RWPE1 (cell line): ENCODE measurements at regions not wholly inside any gene's neighbourhood (a gene's known extent, or its start where the extent isn't known, plus 50 kb on each side); places are given as distances from the start of the nearest gene placed in this dataset.
A peak's percentile ranks its signal among the peaks of the same experiment; 100 is the strongest.
"Not testable (repeated sequence)": the region's sequence is repeated elsewhere in the genome, so short reads cannot be mapped to it uniquely, and the experiment has no call there.

ENCODE experiments used
- CTCF ChIA-PET: fragments of 350-600 bp; sonication (Branson Sonifier 250); formaldehyde crosslinking; extraction: SDS; loops from one replicate; lab custom pipeline; 2021; lab: Yijun Ruan, JAX
- POLR2A ChIA-PET: fragments of 400-600 bp; formaldehyde crosslinking; extraction: SDS; loops from one replicate; lab custom pipeline; 2020; ENCODE audit warnings: antibody characterized with exemption; ENCODE audit not compliant: low non-redundant PET; lab: Yijun Ruan, JAX
- DNase-seq: peaks from one replicate; pipeline ENCODE4 v3.0.0; 2012; ENCODE audit warnings: low spot score
- H3K27ac ChIP-seq: fragments of 450-650 bp; 2 replicates; pipeline ENCODE4 v1.5.1; 2017
- TF ChIP-seq, protein P1 (sequence below): fragments of 450-650 bp; conservative IDR thresholded peaks from 2 replicates; pipeline ENCODE4 v1.5.1; 2017; ENCODE audit warnings: low read depth, mild to moderate bottlenecking

DNA sequence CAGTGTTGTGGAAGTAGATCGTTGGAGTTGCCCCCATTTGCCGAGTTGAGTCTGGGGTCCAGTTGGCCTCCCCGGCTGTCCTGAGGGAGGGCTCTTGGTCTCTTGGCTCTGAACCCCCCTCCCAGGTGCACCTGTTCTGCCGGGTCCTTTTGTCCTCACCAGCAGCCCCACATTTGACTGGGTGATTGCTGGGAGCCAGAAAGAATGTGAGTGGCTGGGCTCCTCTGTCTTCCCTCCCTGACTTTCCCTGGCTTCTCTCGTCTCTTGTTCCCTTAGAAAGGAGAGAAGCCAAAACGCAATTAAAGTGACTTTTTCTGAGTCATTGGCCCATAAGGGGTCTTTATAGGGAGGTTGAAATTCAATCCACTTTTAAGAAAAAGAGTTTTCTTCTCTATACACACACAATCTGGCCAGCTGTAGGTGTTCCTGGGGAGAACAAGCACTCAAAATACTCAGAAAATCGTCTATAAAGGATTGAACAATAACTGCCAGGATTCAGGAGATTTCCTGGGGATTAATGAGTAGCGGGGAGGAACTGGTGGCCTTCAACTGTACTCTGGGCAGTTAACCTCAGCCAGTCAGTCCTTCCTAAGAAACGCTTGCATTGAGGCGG is 131.0 kb downstream of the TMEM182 start:
- ChIA-PET CTCF (no interaction called here), POLR2A (no interaction called here)
- TF ChIP-seq, protein P1, sequence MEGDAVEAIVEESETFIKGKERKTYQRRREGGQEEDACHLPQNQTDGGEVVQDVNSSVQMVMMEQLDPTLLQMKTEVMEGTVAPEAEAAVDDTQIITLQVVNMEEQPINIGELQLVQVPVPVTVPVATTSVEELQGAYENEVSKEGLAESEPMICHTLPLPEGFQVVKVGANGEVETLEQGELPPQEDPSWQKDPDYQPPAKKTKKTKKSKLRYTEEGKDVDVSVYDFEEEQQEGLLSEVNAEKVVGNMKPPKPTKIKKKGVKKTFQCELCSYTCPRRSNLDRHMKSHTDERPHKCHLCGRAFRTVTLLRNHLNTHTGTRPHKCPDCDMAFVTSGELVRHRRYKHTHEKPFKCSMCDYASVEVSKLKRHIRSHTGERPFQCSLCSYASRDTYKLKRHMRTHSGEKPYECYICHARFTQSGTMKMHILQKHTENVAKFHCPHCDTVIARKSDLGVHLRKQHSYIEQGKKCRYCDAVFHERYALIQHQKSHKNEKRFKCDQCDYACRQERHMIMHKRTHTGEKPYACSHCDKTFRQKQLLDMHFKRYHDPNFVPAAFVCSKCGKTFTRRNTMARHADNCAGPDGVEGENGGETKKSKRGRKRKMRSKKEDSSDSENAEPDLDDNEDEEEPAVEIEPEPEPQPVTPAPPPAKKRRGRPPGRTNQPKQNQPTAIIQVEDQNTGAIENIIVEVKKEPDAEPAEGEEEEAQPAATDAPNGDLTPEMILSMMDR = no peak
- DNase-seq = no peak
- H3K27ac ChIP-seq = no peak overlapping the region

DNA sequence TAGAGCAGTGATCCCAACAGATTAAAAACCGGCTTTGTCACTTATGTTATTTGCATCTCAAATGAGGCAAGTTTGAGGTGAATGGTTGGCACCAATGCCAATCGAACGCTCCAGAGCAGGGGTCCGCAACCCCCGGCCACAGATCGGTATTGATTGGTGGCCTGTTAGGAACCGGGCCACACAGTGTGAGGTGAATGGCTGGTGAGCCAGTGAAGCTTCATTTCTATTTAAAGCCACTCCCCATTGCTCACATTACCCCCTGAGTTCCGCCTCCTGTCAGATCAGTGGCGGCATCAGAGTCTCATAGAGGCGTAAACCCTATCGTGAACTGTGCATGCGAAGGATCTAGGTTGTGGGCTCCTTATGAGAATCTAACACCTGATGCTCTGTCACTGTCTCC is 132.0 kb downstream of the TMEM182 start:
- H3K27ac ChIP-seq = no peak overlapping the region
- DNase-seq = no peak
- POLR2A ChIA-PET = no interaction called here

DNA sequence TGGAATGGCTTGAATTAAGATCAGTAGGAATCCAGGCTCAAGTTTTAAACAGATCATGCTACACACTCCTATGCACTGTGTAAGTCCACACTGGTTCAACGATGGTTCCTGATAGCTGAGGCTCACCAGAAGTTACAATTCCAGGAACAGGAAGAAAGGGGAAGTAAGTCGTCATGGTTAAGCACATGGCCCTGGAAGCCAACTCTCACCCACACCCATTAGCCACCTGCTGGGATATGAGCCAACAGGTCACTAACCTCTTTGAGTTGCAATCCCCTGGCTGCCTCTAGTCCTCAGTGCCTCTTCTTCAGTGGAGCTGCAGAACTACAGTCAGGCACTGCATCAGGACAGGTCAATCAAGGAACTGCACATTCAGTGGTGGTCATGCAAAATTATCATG is 133.5 kb downstream of the TMEM182 start:
- TF ChIP-seq, protein P1 = no peak
- CTCF ChIA-PET = interaction anchor here (0.5 kb wide), 1 partner anchor 1450 kb away, joined by 4 read pairs; no protein-coding TSS in a partner anchor

More for the DNA sequence above, 132.0 kb downstream of the TMEM182 start:
- CTCF ChIA-PET = no interaction called here
- TF ChIP-seq, protein P1 = no peak

DNA sequence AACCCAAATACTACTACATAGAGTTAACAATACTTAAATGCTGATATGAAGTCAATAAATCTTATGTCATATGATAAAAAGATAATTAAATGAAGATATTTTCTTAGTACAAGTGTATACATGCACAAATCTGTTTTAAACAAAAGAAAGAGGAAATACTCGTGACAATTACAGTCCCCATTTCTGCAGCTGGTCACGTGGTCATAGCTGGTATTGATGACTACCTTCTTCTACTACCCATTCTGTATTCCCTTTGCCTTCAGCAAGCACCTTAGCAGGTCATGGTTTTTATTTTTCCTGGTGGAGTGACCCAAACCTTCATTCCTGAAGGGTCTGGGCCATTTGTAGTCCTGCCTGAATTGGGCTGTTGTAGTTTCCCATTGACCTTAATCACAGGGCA is 147.4 kb downstream of the TMEM182 start:
- CTCF ChIA-PET, DNase-seq, POLR2A ChIA-PET, H3K27ac ChIP-seq: not testable (repeated sequence)

More for the DNA sequence above, 133.5 kb downstream of the TMEM182 start:
- DNase-seq = no peak
- POLR2A ChIA-PET = no interaction called here
- no peak overlapping the region for H3K27ac ChIP-seq

DNA sequence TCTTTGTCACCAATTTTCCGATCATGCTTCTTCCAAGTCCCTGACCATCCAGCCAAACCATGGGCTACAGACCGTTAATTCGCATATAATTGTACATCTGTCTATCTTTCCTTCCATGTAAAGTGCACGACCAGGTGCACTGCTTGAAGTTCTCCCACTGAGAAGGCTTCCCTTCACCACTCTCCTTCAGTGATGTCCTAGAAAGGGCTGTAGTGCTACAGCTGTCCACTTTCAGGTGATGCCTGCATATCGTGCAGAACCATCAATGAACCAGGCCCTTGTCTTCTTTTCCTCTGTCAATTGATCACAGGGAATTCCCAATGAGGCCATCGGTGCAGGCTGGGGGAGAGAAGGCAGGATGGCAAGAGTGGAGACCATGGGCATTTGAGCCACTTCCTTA is 148.9 kb downstream of the TMEM182 start:
- CTCF ChIA-PET = no interaction called here

DNA sequence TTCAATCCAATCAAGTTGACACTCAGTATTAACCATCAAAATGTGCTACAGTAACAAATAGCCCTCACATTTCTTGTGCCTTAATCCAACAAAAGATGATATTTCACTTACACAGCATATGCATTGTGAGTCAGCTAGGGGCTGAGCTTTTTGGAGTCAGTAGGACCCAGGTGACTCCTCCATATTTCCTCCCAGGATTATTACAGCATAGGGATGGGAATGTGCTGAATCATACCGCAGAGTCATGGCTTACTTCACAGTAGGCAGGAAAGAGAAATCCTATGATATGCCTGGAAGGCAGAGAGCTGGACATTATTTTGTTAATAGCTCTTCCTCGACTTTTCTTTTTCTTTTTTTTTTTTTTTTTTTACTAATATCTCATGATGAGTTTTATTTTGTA is 153.3 kb downstream of the TMEM182 start:
- peak; percentile 89 for DNase-seq
- TF ChIP-seq, protein P1 = no peak
- no peak overlapping the region for H3K27ac ChIP-seq
- ChIA-PET CTCF (interaction anchor here (0.6 kb wide), 1 partner anchor 1084 kb away, joined by 3 read pairs; no protein-coding TSS in a partner anchor), POLR2A (no interaction called here)

More for the DNA sequence above, 148.9 kb downstream of the TMEM182 start:
- no peak for DNase-seq
- TF ChIP-seq, protein P1 = no peak
- no peak overlapping the region for H3K27ac ChIP-seq
- POLR2A ChIA-PET = no interaction called here

DNA sequence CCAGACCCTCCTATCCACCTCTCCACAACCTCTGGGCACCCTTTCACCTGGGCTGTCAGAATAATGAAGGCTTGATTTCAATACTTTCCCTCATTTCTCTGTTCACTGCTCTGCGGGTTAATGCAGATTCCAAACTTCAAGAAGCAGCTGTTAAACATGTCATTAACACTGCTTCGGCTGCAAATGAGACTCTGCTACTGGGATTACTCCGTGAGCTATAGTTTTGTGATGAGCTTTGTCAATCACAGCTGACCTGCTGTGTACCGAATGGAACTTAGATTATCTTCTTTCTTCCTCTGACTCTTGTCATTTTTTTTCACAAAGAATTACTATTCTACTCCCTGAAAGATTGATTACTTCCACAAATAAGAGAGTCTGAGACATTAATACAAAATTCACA is 160.5 kb downstream of the TMEM182 start:
- no peak for DNase-seq
- H3K27ac ChIP-seq = no peak overlapping the region
- ChIA-PET CTCF (interaction anchor here (0.6 kb wide), 1 partner anchor 26 kb away, joined by 4 read pairs; no protein-coding TSS in a partner anchor), POLR2A (no interaction called here)
- TF ChIP-seq, protein P1 = no peak
